ENCODE measurements at regions not wholly inside any gene's neighbourhood (a gene's known extent, or its start where the extent isn't known, plus 50 kb on each side); places are given as distances from the start of the nearest gene placed in this dataset.

GRCh38 chr2:41319437-41319836 is 728.4 kb upstream of the PKDCC start:
- H3K4me3 ChIP-seq (ENCODE audit: low read depth in 1 of 3, low read length in 3 of 3): no peak overlapping the region
- no peaks in the 10 kb centered on the region for H3K9me3 ChIP-seq (ENCODE audit: control insufficient read depth in 4 of 4, low read length in 3 of 4)
- H3K4me1 ChIP-seq (ENCODE audit: control insufficient read depth in 4 of 4, insufficient read depth in 4 of 4, low read length in 3 of 4): no peaks in the 10 kb centered on the region
- no peak for TF ChIP-seq HNF4A (conservative IDR thresholded peaks at IDR 0.05)
- no peak for TF ChIP-seq REST (IDR thresholded peaks at IDR 0.05)
- no peak for TF ChIP-seq FOXA2 (IDR thresholded peaks at IDR 0.05)
- TF ChIP-seq MAX (IDR thresholded peaks at IDR 0.05): no peak
- no peak for TF ChIP-seq ATF3 (IDR thresholded peaks at IDR 0.05)
- TF ChIP-seq FOXA1 (IDR thresholded peaks at IDR 0.05): no peak
- TF ChIP-seq YY1 (IDR thresholded peaks at IDR 0.05): no peak
- no peak for TF ChIP-seq RAD21 (IDR thresholded peaks at IDR 0.05)
- no peak for TF ChIP-seq CTCF (IDR thresholded peaks at IDR 0.05; ENCODE audit: low read depth, low read length, missing input control)
- no peak for TF ChIP-seq JUND (IDR thresholded peaks at IDR 0.05)
- no peak for TF ChIP-seq RXRA (IDR thresholded peaks at IDR 0.05)
- TF ChIP-seq ZBTB33 (IDR thresholded peaks at IDR 0.05): no peak
- H3K9ac ChIP-seq (ENCODE audit: low read depth in 1 of 2, low read length in 2 of 2): no peak overlapping the region
- WGBS: 75% methylated on average over 6 of the region's 6 CpGs
- H3K27me3 ChIP-seq (ENCODE audit: control insufficient read depth in 4 of 4, insufficient read depth in 4 of 4, low read length in 3 of 4): no peaks in the 10 kb centered on the region
- no peak for DNase-seq (ENCODE audit: low spot score)
- H3K36me3 ChIP-seq (ENCODE audit: control insufficient read depth in 4 of 4, insufficient read depth in 3 of 4, low read depth in 1 of 4, low read length in 3 of 4): no peaks in the 10 kb centered on the region
- H3K27ac ChIP-seq (ENCODE audit: low read depth in 1 of 2, low read length in 2 of 2): no peak overlapping the region

GRCh38 chr2:41320491-41320890 is 727.3 kb upstream of the PKDCC start:
- H3K27me3 ChIP-seq (ENCODE audit: control insufficient read depth in 4 of 4, insufficient read depth in 4 of 4, low read length in 3 of 4): no peaks in the 10 kb centered on the region
- no peak overlapping the region for H3K4me3 ChIP-seq (ENCODE audit: low read depth in 1 of 3, low read length in 3 of 3)
- H3K27ac ChIP-seq (ENCODE audit: low read depth in 1 of 2, low read length in 2 of 2): no peak overlapping the region
- no peak overlapping the region for H3K9ac ChIP-seq (ENCODE audit: low read depth in 1 of 2, low read length in 2 of 2)
- DNase-seq (ENCODE audit: low spot score): no peak
- no peaks in the 10 kb centered on the region for H3K4me1 ChIP-seq (ENCODE audit: control insufficient read depth in 4 of 4, insufficient read depth in 4 of 4, low read length in 3 of 4)
- no peaks in the 10 kb centered on the region for H3K36me3 ChIP-seq (ENCODE audit: control insufficient read depth in 4 of 4, insufficient read depth in 3 of 4, low read depth in 1 of 4, low read length in 3 of 4)
- H3K9me3 ChIP-seq (ENCODE audit: control insufficient read depth in 4 of 4, low read length in 3 of 4): no peaks in the 10 kb centered on the region
- 65% methylated on average over 5 of the region's 5 CpGs for WGBS
- no peak for TF ChIP-seq JUND (IDR thresholded peaks at IDR 0.05)
- TF ChIP-seq HNF4A (conservative IDR thresholded peaks at IDR 0.05): no peak
- no peak for TF ChIP-seq SP1 (IDR thresholded peaks at IDR 0.05)
- TF ChIP-seq GABPA (IDR thresholded peaks at IDR 0.05 in 1 of 2, conservative IDR thresholded peaks at IDR 0.05 in 1 of 2): no peak
- no peak for TF ChIP-seq MAX (IDR thresholded peaks at IDR 0.05)
- no peak for TF ChIP-seq HNF4G (IDR thresholded peaks at IDR 0.05)
- no peak for TF ChIP-seq EGR1 (IDR thresholded peaks at IDR 0.05; ENCODE audit: low read depth in 2 of 2)
- no peak for TF ChIP-seq ATF3 (IDR thresholded peaks at IDR 0.05)
- no peak for TF ChIP-seq RAD21 (IDR thresholded peaks at IDR 0.05)
- no peak for TF ChIP-seq TAF1 (conservative IDR thresholded peaks at IDR 0.05)
- TF ChIP-seq ZBTB33 (IDR thresholded peaks at IDR 0.05): no peak
- no peak for TF ChIP-seq FOXA1 (IDR thresholded peaks at IDR 0.05)
- no peak for TF ChIP-seq CTCF (IDR thresholded peaks at IDR 0.05; ENCODE audit: low read depth, low read length, missing input control)
